ENCODE measurements at regions not wholly inside any gene's neighbourhood (a gene's known extent, or its start where the extent isn't known, plus 50 kb on each side); places are given as distances from the start of the nearest gene placed in this dataset.

DNA sequence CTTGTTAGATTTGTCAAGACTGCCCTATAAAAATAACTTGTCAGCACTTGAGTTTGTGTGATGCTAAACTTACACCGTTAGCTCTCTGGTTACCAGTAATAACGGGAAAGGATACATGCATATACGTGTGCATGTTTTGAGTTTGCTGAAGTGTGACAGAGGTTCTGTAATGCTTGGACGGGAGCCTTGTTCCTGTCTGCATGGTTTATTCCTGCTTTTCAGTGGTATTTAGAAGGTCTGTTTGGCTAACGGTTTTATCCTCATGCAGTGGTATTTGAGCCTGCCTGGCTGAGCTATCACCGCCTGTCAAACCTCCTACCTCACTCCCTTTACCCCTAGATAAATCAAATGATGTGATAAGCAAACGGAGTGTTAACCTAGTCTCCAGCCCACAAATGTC, 305.6 kb downstream of the GALC start:
- H3K4me3 Mint-ChIP-seq: no peak overlapping the region
- Histone ChIP-seq H4K20me1 (replicated peaks; ENCODE audit: insufficient read depth) (0 out of 2 replicates have a peak, but pooled peaks cover 2% of the 10 kb centered on the region), H3K27me3 (ENCODE audit: insufficient read depth) (no peaks in the 10 kb centered on the region), H3K36me3 (ENCODE audit: insufficient read depth) (no peaks in the 10 kb centered on the region), H3K4me1 (ENCODE audit: insufficient read depth) (no peaks in the 10 kb centered on the region), H3K4me2 (no peak overlapping the region), H3K9me2 (ENCODE audit: insufficient read depth) (no peaks in the 10 kb centered on the region), H3F3A (replicated peaks; ENCODE audit: low read depth) (no peaks in the 10 kb centered on the region), H2AFZ (no peak overlapping the region), H3K79me2 (replicated peaks; ENCODE audit: insufficient read depth) (no peaks in the 10 kb centered on the region), H3K27ac (ENCODE audit: low read depth) (no peak overlapping the region), H3K4me3 (no peak overlapping the region)
- no peak for TF ChIP-seq POLR2AphosphoS5 (IDR thresholded peaks at IDR 0.05; ENCODE audit: low read depth)
- TF ChIP-seq ZNF331 (CRISPR knock-in tag; IDR thresholded peaks at IDR 0.05; ENCODE audit: low read depth): no peak
- H3K9me3 Mint-ChIP-seq: peaks cover 8% of the 10 kb centered on the region
- H3K4me1 Mint-ChIP-seq: peaks cover 8% of the 10 kb centered on the region; the same call in 2 of the 3 replicates
- no peaks in the 10 kb centered on the region for H3K27me3 Mint-ChIP-seq (ENCODE audit: insufficient read depth, low read depth, poor library complexity)
- no peak for ATAC-seq
- peaks cover 3% of the 10 kb centered on the region; the same call in 1 of the 3 replicates for H3K36me3 Mint-ChIP-seq (ENCODE audit: low read depth)
- H3K27ac Mint-ChIP-seq: no peak overlapping the region
- no peak for DNase-seq (ENCODE audit: low spot score)

DNA sequence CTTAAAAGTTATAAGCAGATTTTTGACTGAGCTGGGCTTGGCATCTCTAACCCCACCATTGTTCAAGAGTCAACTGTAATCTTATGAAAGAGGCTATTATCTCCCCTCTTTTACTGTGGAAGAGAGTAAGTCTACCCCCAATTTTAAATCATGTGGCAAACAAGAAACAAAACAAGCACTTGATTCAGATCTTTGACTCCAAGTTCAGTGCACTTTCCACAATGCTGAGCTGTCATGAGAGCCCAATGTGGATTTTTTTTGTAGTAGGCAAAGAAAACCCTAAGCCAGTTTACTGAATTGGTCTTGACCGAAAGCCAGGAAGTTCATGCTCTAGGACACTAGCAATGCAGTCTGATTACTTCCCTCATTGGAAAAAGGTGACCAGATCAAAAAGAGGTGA, 306.2 kb downstream of the GALC start:
- Histone ChIP-seq H3K4me3 (no peak overlapping the region), H3K4me2 (no peak overlapping the region), H3K36me3 (ENCODE audit: insufficient read depth) (no peaks in the 10 kb centered on the region), H2AFZ (no peak overlapping the region), H3K27me3 (ENCODE audit: insufficient read depth) (no peaks in the 10 kb centered on the region), H3F3A (replicated peaks; ENCODE audit: low read depth) (no peaks in the 10 kb centered on the region), H3K4me1 (ENCODE audit: insufficient read depth) (no peaks in the 10 kb centered on the region), H3K27ac (ENCODE audit: low read depth) (no peak overlapping the region), H3K79me2 (replicated peaks; ENCODE audit: insufficient read depth) (no peaks in the 10 kb centered on the region), H3K9me2 (ENCODE audit: insufficient read depth) (no peaks in the 10 kb centered on the region), H4K20me1 (replicated peaks; ENCODE audit: insufficient read depth) (0 out of 2 replicates have a peak, but pooled peaks cover 2% of the 10 kb centered on the region)
- H3K4me1 Mint-ChIP-seq: peaks cover 8% of the 10 kb centered on the region; the same call in 2 of the 3 replicates
- H3K4me3 Mint-ChIP-seq: no peak overlapping the region
- no peak overlapping the region for H3K27ac Mint-ChIP-seq
- H3K27me3 Mint-ChIP-seq (ENCODE audit: insufficient read depth, low read depth, poor library complexity): no peaks in the 10 kb centered on the region
- TF ChIP-seq ZNF114 (CRISPR knock-in tag; IDR thresholded peaks at IDR 0.05) (no peak), CREB1 (CRISPR knock-in tag; IDR thresholded peaks at IDR 0.05; ENCODE audit: low read depth) (no peak), STAT1 (IDR thresholded peaks at IDR 0.05; ENCODE audit: unreplicated experiment) (no peak), ETS1 (IDR thresholded peaks at IDR 0.05) (no peak), NANOG (IDR thresholded peaks at IDR 0.05; ENCODE audit: borderline replicate concordance) (no peak), REST (IDR thresholded peaks at IDR 0.05; ENCODE audit: unreplicated experiment) (no peak), JUNB (IDR thresholded peaks at IDR 0.05; ENCODE audit: unreplicated experiment) (no peak), POLR2AphosphoS5 (IDR thresholded peaks at IDR 0.05; ENCODE audit: low read depth) (no peak), ZNF331 (CRISPR knock-in tag; IDR thresholded peaks at IDR 0.05; ENCODE audit: low read depth) (no peak), EZH2 (IDR thresholded peaks at IDR 0.05; ENCODE audit: low read depth, unreplicated experiment) (no peak)
- H3K9me3 Mint-ChIP-seq: peaks cover 13% of the 10 kb centered on the region
- H3K36me3 Mint-ChIP-seq (ENCODE audit: low read depth): peaks cover 3% of the 10 kb centered on the region; the same call in 1 of the 3 replicates
- ATAC-seq: no peak
- no peak for DNase-seq (ENCODE audit: low spot score)

All from GM23338 (cell line).